ENCODE measurements at regions not wholly inside any gene's neighbourhood (a gene's known extent, or its start where the extent isn't known, plus 50 kb on each side); places are given as distances from the start of the nearest gene placed in this dataset.

GRCh38 chr6:20313960-20314530 is 87.6 kb upstream of the E2F3 start:
- no peak for DNase-seq (ENCODE audit: low read depth)

- DNase-seq (ENCODE audit: low read depth): no peak
These were observed 86.5 kb upstream of the E2F3 start for GRCh38 chr6:20314866-20315845.

- no peak for DNase-seq (ENCODE audit: low read depth)
These were observed 84.2 kb upstream of the E2F3 start for GRCh38 chr6:20317430-20317829.

- no peak for DNase-seq (ENCODE audit: low read depth)
These were observed 82.8 kb upstream of the E2F3 start for GRCh38 chr6:20318851-20319387.

GRCh38 chr6:20319520-20320357 is 81.9 kb upstream of the E2F3 start:
- DNase-seq (ENCODE audit: low read depth): no peak

- DNase-seq (ENCODE audit: low read depth): no peak
These were observed 75.8 kb upstream of the E2F3 start for GRCh38 chr6:20325641-20326421.

GRCh38 chr6:20326422-20326728 is 75.3 kb upstream of the E2F3 start:
- DNase-seq (ENCODE audit: low read depth): no peak

- DNase-seq (ENCODE audit: low read depth): no peak
These were observed 74.5 kb upstream of the E2F3 start for GRCh38 chr6:20327141-20327540.

GRCh38 chr6:20328266-20328923 is 73.3 kb upstream of the E2F3 start:
- DNase-seq (ENCODE audit: low read depth): no peak

GRCh38 chr6:20328924-20329300 is 72.8 kb upstream of the E2F3 start:
- DNase-seq (ENCODE audit: low read depth): no peak

GRCh38 chr6:20331042-20331441 is 70.6 kb upstream of the E2F3 start:
- no peak for DNase-seq (ENCODE audit: low read depth)

GRCh38 chr6:20331625-20332024 is 70.1 kb upstream of the E2F3 start:
- DNase-seq (ENCODE audit: low read depth): no peak

GRCh38 chr6:20332441-20333006 is 69.2 kb upstream of the E2F3 start:
- no peak for DNase-seq (ENCODE audit: low read depth)

- DNase-seq (ENCODE audit: low read depth): no peak
These were observed 67.9 kb upstream of the E2F3 start for GRCh38 chr6:20333721-20334269.

GRCh38 chr6:20334334-20334733 is 67.3 kb upstream of the E2F3 start:
- DNase-seq (ENCODE audit: low read depth): no peak

GRCh38 chr6:20334962-20335361 is 66.7 kb upstream of the E2F3 start:
- DNase-seq (ENCODE audit: low read depth): no peak

GRCh38 chr6:20335872-20336271 is 65.8 kb upstream of the E2F3 start:
- no peak for DNase-seq (ENCODE audit: low read depth)

- no peak for DNase-seq (ENCODE audit: low read depth)
These were observed 63.5 kb upstream of the E2F3 start for GRCh38 chr6:20338156-20338555.

GRCh38 chr6:20340068-20340848 is 61.4 kb upstream of the E2F3 start:
- DNase-seq (ENCODE audit: low read depth): no peak

- DNase-seq (ENCODE audit: low read depth): no peak
These were observed 60.6 kb upstream of the E2F3 start for GRCh38 chr6:20341096-20341495.

Data from fibroblast of the conjunctiva (primary cell).